Parathyroid adenoma (tissue), 2 donors: ENCODE measurements at regions not wholly inside any gene's neighbourhood (a gene's known extent, or its start where the extent isn't known, plus 50 kb on each side); places are given as distances from the start of the nearest gene placed in this dataset.

Experiments used
- H2AFZ ChIP-seq: fragments of 300-600 bp; sonication (generic); one replicate; pipeline ENCODE4 v1.7.0; 2017; ENCODE audit warnings: antibody characterized with exemption, mild to moderate bottlenecking
- H3K27ac ChIP-seq: fragments of 300-600 bp; sonication (generic); one replicate; pipeline ENCODE4 v1.7.0; 2017
- H3K27me3 ChIP-seq: fragments of 300-600 bp; sonication (generic); one replicate; pipeline ENCODE4 v1.7.0; 2017; ENCODE audit warnings: low read length; ENCODE audit not compliant: control insufficient read depth, insufficient read depth
- H3K36me3 ChIP-seq: fragments of 300-600 bp; sonication (generic); one replicate; pipeline ENCODE4 v1.7.0; 2017; ENCODE audit warnings: low read length; ENCODE audit not compliant: control insufficient read depth, insufficient read depth
- H3K4me1 ChIP-seq: fragments of 300-600 bp; sonication (generic); one replicate; pipeline ENCODE4 v1.7.0; 2017; ENCODE audit warnings: control low read depth
- H3K4me2 ChIP-seq: fragments of 300-600 bp; sonication (generic); one replicate; pipeline ENCODE4 v1.7.0; 2017; ENCODE audit warnings: low read length
- H3K4me3 ChIP-seq: fragments of 300-600 bp; sonication (generic); one replicate; pipeline ENCODE4 v1.7.0; 2017; ENCODE audit warnings: low read depth, low read length
- H3K79me2 ChIP-seq: fragments of 300-600 bp; sonication (generic); one replicate; pipeline ENCODE4 v1.7.0; 2017; ENCODE audit warnings: control low read depth
- H3K9ac ChIP-seq: fragments of 300-600 bp; sonication (generic); one replicate; pipeline ENCODE4 v1.7.0; 2017; ENCODE audit warnings: mild to moderate bottlenecking
- H3K9me3 ChIP-seq: fragments of 300-600 bp; sonication (generic); one replicate; pipeline ENCODE4 v1.7.0; 2017; ENCODE audit warnings: low read length; ENCODE audit not compliant: control insufficient read depth
- TF ChIP-seq, protein P1 (sequence below): fragments of 300-600 bp; sonication (generic); IDR thresholded peaks from one replicate; pipeline ENCODE4 v1.7.0; 2017; ENCODE audit warnings: antibody characterized with exemption, mild to moderate bottlenecking
- donor health status: primary hyperparathyroidism.

- Histone ChIP-seq H3K4me2 (no peak overlapping the region), H3K27ac (no peak overlapping the region), H3K9ac (no peak overlapping the region), H3K9me3 (no peaks in the 10 kb centered on the region), H3K36me3 (no peaks in the 10 kb centered on the region), H2AFZ (no peak overlapping the region), H3K4me3 (no peak overlapping the region), H3K4me1 (no peaks in the 10 kb centered on the region), H3K79me2 (no peaks in the 10 kb centered on the region), H3K27me3 (no peaks in the 10 kb centered on the region)
- TF ChIP-seq, protein P1, sequence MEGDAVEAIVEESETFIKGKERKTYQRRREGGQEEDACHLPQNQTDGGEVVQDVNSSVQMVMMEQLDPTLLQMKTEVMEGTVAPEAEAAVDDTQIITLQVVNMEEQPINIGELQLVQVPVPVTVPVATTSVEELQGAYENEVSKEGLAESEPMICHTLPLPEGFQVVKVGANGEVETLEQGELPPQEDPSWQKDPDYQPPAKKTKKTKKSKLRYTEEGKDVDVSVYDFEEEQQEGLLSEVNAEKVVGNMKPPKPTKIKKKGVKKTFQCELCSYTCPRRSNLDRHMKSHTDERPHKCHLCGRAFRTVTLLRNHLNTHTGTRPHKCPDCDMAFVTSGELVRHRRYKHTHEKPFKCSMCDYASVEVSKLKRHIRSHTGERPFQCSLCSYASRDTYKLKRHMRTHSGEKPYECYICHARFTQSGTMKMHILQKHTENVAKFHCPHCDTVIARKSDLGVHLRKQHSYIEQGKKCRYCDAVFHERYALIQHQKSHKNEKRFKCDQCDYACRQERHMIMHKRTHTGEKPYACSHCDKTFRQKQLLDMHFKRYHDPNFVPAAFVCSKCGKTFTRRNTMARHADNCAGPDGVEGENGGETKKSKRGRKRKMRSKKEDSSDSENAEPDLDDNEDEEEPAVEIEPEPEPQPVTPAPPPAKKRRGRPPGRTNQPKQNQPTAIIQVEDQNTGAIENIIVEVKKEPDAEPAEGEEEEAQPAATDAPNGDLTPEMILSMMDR: no peak
Measured at GRCh38 chr6:74073999-74074398, 378.0 kb downstream of the CD109 start.

DNA sequence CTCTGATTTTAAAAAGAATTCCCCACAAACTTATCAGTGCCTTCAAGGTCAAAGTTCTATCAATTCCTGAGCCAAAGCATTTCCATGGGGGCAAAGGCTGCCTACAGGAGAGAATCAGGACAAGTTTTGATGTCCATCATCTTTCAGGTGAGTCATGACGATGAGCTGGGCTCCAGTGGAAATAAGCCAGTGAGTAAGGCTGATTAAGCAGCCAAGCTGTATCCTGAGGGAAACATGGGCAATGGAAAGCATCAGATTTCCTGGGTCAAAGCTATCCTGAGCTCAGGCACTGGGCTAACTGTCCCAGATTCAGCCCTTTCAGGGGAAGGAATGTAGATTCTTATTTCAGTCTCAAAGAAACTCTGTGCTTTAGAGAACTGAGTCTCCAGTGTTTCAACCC, 377.4 kb downstream of the CD109 start:
- TF ChIP-seq, protein P1: no peak
- Histone ChIP-seq H3K4me1 (no peaks in the 10 kb centered on the region), H3K36me3 (no peaks in the 10 kb centered on the region), H3K9me3 (no peaks in the 10 kb centered on the region), H3K4me2 (no peak overlapping the region), H3K79me2 (no peaks in the 10 kb centered on the region), H3K27ac (no peak overlapping the region), H3K27me3 (no peaks in the 10 kb centered on the region), H3K9ac (no peak overlapping the region), H3K4me3 (no peak overlapping the region), H2AFZ (no peak overlapping the region)

DNA sequence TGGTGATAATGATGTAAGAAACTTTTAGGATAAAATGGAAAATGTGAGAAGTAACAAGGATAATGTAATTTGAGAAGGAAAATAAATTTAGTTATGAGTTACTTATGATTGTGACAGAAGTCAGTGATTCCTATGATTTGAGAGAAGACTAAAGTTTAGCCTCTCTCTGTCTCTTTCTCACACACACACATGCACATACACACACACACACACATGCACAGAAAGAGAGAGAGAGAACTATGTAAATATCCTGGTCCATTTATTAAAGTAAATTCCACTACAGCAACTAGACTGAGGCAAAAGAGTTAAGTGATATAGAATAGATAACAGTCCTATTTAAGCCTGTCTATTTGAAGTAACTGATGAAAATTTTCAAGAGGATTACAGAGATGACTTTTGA, 375.2 kb downstream of the CD109 start:
- TF ChIP-seq, protein P1: no peak
- no peak overlapping the region for H3K4me2 ChIP-seq

GRCh38 chr6:74070711-74071110, 374.7 kb downstream of the CD109 start:
- no peaks in the 10 kb centered on the region for H3K79me2 ChIP-seq
- no peak overlapping the region for H3K4me3 ChIP-seq
- H3K27me3 ChIP-seq: no peaks in the 10 kb centered on the region
- H3K4me2 ChIP-seq: no peak overlapping the region
- no peak overlapping the region for H2AFZ ChIP-seq
- H3K4me1 ChIP-seq: no peaks in the 10 kb centered on the region
- H3K36me3 ChIP-seq: no peaks in the 10 kb centered on the region
- H3K9ac ChIP-seq: no peak overlapping the region
- H3K9me3 ChIP-seq: no peaks in the 10 kb centered on the region
- no peak overlapping the region for H3K27ac ChIP-seq
- TF ChIP-seq, protein P1: no peak

More for the DNA sequence above, 375.2 kb downstream of the CD109 start:
- H2AFZ ChIP-seq: no peak overlapping the region
- no peak overlapping the region for H3K9ac ChIP-seq
- no peaks in the 10 kb centered on the region for H3K36me3 ChIP-seq
- no peaks in the 10 kb centered on the region for H3K27me3 ChIP-seq
- H3K4me1 ChIP-seq: no peaks in the 10 kb centered on the region
- H3K4me3 ChIP-seq: no peak overlapping the region
- no peak overlapping the region for H3K27ac ChIP-seq
- no peaks in the 10 kb centered on the region for H3K79me2 ChIP-seq
- H3K9me3 ChIP-seq: no peaks in the 10 kb centered on the region

DNA sequence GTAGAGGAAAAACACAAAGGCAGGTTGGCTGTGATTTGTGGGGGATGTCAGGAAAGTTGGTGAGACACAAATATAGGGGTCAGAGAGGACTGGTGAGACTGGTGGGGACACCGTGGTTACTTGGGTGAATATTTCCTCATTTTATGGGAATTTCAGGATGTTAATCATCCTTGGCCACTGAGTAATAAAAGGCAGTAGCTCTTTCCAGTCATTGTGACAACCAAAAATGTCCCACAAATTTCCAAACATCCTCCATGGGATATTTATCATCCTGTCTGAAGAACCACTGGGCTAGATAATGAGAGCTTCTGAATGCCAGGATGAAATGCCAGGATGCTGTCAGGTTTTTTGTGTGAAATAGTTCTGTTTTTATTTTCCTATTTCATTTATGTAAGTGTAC, 374.1 kb downstream of the CD109 start:
- TF ChIP-seq, protein P1: no peak
- no peaks in the 10 kb centered on the region for H3K4me1 ChIP-seq

More for the DNA sequence above, 374.1 kb downstream of the CD109 start:
- no peaks in the 10 kb centered on the region for H3K79me2 ChIP-seq
- no peak overlapping the region for H3K4me2 ChIP-seq
- no peak overlapping the region for H2AFZ ChIP-seq
- H3K9me3 ChIP-seq: no peaks in the 10 kb centered on the region
- no peaks in the 10 kb centered on the region for H3K36me3 ChIP-seq
- no peak overlapping the region for H3K4me3 ChIP-seq
- no peaks in the 10 kb centered on the region for H3K27me3 ChIP-seq
- no peak overlapping the region for H3K27ac ChIP-seq
- no peak overlapping the region for H3K9ac ChIP-seq
